HL-60 (cell line): ENCODE measurements at regions not wholly inside any gene's neighbourhood (a gene's known extent, or its start where the extent isn't known, plus 50 kb on each side); places are given as distances from the start of the nearest gene placed in this dataset.

ENCODE experiments used
- CTCF ChIP-seq: IDR thresholded peaks from one replicate; pipeline ENCODE4 v1.5.1; 2011; ENCODE audit warnings: low read length, control low read depth, inconsistent platforms; ENCODE audit not compliant: insufficient read depth
- POLR2AphosphoS5 ChIP-seq: IDR thresholded peaks from 2 replicates; pipeline ENCODE4 v1.6.1; 2012; ENCODE audit warnings: low read depth
- REST ChIP-seq: IDR thresholded peaks from 2 replicates; pipeline ENCODE4 v1.6.1; 2012; ENCODE audit warnings: low read depth; ENCODE audit not compliant: insufficient replicate concordance
- SPI1 ChIP-seq: IDR thresholded peaks from 2 replicates; pipeline ENCODE4 v1.6.1; 2012; ENCODE audit warnings: low read depth, mild to moderate bottlenecking, borderline replicate concordance

- no peak for TF ChIP-seq CTCF
- TF ChIP-seq POLR2AphosphoS5 = no peak
- no peak for TF ChIP-seq REST
- TF ChIP-seq SPI1 = no peak
Measured at GRCh38 chr1:209417761-209418160, 165.8 kb upstream of the CAMK1G start.
